ENCODE measurements at regions not wholly inside any gene's neighbourhood (a gene's known extent, or its start where the extent isn't known, plus 50 kb on each side); places are given as distances from the start of the nearest gene placed in this dataset.

DNA sequence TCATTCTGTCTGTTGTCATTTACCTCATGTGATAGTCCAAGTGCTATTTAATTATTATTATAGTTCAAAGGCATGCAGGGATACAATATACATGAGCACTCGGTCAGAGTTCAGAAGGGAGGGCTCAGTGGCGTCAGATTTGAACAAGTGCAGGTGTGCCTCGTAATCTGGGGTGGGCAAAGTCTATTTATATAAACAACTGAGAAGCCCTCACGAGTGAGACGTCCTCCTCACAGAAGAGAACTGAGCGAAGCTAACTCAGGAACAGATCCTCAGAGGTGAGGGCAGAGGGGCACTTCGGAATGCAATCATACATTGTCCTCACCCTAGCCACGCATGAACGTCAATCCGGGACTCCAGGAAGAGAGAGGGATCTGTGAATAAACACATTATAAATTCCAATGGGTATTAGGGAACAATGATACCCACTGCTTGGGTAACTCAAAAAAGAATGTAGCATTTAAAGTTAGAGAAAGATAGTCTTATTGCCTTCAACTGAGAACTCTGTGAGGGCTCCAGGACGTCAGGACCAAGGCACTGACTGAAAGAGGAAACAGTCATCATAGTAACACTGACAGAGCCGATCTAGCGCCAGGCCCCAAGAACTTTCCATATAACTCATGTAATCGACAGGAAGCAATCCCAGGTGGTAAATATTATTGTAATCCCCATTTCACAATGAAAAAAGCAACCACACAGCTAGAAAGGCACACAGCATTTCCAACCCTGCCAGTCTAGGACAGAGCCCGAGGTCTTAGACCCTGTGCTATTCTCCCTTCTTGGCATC lies 127.1 kb upstream of the B3GALT2 start:
- TF ChIP-seq, protein P1, sequence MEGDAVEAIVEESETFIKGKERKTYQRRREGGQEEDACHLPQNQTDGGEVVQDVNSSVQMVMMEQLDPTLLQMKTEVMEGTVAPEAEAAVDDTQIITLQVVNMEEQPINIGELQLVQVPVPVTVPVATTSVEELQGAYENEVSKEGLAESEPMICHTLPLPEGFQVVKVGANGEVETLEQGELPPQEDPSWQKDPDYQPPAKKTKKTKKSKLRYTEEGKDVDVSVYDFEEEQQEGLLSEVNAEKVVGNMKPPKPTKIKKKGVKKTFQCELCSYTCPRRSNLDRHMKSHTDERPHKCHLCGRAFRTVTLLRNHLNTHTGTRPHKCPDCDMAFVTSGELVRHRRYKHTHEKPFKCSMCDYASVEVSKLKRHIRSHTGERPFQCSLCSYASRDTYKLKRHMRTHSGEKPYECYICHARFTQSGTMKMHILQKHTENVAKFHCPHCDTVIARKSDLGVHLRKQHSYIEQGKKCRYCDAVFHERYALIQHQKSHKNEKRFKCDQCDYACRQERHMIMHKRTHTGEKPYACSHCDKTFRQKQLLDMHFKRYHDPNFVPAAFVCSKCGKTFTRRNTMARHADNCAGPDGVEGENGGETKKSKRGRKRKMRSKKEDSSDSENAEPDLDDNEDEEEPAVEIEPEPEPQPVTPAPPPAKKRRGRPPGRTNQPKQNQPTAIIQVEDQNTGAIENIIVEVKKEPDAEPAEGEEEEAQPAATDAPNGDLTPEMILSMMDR (IDR thresholded peaks at IDR 0.05; ENCODE audit: insufficient read depth, low read depth, low read length, missing control alignments), result no peak

DNA sequence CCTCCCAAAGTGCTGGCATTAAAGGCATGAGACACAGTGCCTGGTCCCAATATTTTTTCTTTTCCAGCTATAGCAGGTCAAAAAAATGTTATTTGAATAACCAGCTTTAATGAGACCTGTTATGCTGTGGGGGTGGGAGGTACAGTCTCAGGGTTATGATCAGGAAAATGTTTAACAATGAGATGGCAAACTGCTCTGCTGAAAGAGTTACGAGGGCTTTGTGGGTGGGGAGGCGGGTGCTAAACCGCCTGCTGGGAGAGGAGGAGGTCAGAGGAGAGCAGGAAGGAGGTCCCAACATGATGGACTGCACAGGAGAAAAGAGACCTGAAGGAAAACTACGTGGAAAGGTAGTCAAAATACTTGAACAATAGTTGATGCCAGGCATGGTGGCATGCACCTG lies 126.0 kb upstream of the B3GALT2 start:
- no peak for DNase-seq (ENCODE audit: low read depth)
- TF ChIP-seq, protein P1 (IDR thresholded peaks at IDR 0.05; ENCODE audit: insufficient read depth, low read depth, low read length, missing control alignments), result no peak

More for the DNA sequence above, 127.1 kb upstream of the B3GALT2 start:
- no peak overlapping the region for H3K4me3 ChIP-seq (ENCODE audit: low read depth, low read length)
- no peak for DNase-seq (ENCODE audit: low read depth)

DNA sequence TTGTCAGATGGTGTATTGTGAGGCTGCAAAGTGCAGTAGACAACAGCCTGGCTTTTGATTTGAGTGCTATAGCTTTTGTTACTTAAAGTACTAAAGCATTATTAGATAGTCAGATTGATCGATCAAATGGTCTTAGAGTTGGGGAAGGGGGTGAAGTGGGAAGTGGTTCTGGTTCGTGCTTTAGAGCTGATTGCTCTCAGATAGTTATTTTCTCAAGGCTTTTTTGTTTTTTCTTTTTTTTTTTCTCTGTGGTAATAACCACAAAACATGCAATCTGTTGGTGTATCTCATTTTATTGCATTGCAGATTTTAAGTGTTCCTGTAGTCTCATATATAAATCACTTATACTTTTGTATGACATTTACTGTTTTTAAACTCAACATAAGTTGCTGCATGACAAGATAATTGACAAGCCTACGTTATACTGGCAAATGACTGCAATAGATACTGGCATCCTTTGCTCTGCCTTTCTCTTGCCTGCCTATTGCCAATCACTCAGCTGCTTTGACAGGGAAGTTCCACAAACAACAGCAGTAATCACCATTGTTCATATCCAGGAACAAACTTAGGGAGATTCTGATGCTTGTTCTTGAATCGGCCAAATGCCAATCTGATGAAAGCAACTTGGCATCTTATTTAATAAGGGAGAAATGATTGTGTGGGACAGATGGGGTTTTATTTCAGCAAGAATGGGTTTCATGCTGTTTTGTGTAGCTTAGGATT lies 125.0 kb upstream of the B3GALT2 start:
- no peak for DNase-seq (ENCODE audit: low read depth)
- H3K4me3 ChIP-seq (ENCODE audit: low read depth, low read length), result no peak overlapping the region
- TF ChIP-seq, protein P1 (IDR thresholded peaks at IDR 0.05; ENCODE audit: insufficient read depth, low read depth, low read length, missing control alignments), result no peak

More for the DNA sequence above, 126.0 kb upstream of the B3GALT2 start:
- no peak overlapping the region for H3K4me3 ChIP-seq (ENCODE audit: low read depth, low read length)

DNA sequence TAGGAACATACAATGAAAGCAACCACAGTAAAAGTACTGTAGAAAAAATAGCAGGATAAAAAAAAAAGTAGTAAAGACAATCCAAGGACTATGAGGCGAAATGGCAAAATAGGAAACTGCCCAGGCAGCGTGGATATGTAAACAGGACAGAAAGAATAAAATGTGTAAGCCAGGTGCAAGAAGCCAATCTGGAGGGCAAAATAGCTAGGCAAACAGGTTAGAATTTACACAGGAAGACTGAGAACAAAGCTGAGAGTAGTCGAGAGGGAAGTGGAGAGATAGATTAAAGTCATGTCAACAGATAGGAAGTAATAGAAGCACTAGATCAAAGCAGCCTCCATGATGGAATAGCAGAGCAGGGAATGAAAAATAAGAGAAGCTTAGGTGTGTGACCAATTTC lies 124.2 kb upstream of the B3GALT2 start:
- no peak for DNase-seq (ENCODE audit: low read depth)
- no peak overlapping the region for H3K4me3 ChIP-seq (ENCODE audit: low read depth, low read length)
- TF ChIP-seq, protein P1 (IDR thresholded peaks at IDR 0.05; ENCODE audit: insufficient read depth, low read depth, low read length, missing control alignments), result no peak

DNA sequence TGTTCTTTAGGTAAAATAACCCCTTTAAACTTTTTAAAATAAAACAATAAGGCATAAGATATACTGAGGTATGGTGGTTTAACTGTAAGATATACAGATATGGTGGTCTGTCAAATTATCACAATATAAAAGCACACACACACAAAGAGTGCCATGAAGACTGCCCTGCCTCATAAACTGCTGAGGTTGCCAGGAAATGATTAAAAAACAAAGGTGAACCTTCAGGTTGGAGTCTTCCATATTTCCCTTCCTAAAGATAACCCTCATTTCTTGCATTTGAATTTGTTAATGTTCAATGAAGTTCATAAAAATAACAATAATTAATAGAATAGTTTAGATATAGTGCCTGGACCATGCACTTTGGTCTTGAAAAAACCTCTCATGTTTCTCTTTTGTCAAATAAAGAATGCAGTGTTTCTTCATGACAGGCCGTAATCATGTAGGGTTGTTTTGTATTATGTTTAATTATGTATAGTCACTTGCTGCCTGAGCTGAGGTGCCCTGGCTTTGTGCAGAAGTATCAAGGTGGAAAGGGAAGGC lies 123.6 kb upstream of the B3GALT2 start:
- no peak for DNase-seq (ENCODE audit: low read depth)
- TF ChIP-seq, protein P1 (IDR thresholded peaks at IDR 0.05; ENCODE audit: insufficient read depth, low read depth, low read length, missing control alignments), result no peak
- H3K4me3 ChIP-seq (ENCODE audit: low read depth, low read length), result no peak overlapping the region

DNA sequence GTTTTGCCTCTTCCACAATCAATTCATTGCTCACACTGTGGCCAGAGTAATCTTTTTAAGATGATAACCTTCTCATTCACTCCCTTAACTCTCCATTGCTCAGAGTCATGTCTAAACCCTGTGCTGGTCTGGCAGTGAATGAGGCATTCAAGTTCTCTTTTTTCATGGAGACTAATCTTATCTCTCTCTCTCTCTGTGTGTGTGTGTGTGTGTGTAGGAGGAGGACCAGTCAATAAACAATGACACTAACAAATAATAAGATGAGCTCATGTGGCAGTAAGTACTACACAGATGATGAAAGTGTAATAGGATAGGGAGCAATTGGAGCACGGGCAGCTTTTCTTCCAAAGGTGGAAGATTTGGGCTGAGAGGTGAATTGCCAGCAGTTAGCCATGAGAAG lies 122.0 kb upstream of the B3GALT2 start:
- no peak overlapping the region for H3K4me3 ChIP-seq (ENCODE audit: low read depth, low read length)
- no peak for DNase-seq (ENCODE audit: low read depth)
- TF ChIP-seq, protein P1 (IDR thresholded peaks at IDR 0.05; ENCODE audit: insufficient read depth, low read depth, low read length, missing control alignments), result no peak
